HCT116 (cell line): ENCODE measurements at regions not wholly inside any gene's neighbourhood (a gene's known extent, or its start where the extent isn't known, plus 50 kb on each side); places are given as distances from the start of the nearest gene placed in this dataset.

Source experiments
- ATAC-seq: fragments of 200-7000 bp; cut with Tn5 transposase; 2 replicates; pipeline ENCODE4 v1.9.1; 2020; ENCODE audit warnings: mild to moderate bottlenecking, moderate library complexity
- BruUV-seq: library from RNA; stranded (reverse); fragments of 400-500 nt; replicated peaks from 2 replicates; lab custom pipeline; 2021; lab: Mats Ljungman, UMichigan
- CTCF ChIA-PET: fragments of 300-600 bp; sonication (Branson Sonifier 250); formaldehyde crosslinking; loops from one replicate; lab custom pipeline; 2021; ENCODE audit warnings: antibody characterized with exemption; lab: Charles Lee
- POLR2A ChIA-PET: fragments of 300-600, 350-600 bp; sonication (Branson Sonifier 250); formaldehyde crosslinking; loops from one replicate; lab custom pipeline; 2021; ENCODE audit warnings: antibody characterized with exemption; lab: Charles Lee
- RAD21 ChIA-PET, 2 experiments: fragments of 300-600 bp; sonication (Branson Sonifier 250); formaldehyde crosslinking; loops; one replicate each; lab custom pipeline; 2023; ENCODE audit warnings: low total read pairs in 2 of 2; ENCODE audit not compliant: uncharacterized antibody in 2 of 2, unreplicated experiment in 2 of 2, low non-redundant PET in 1 of 2; lab: Charles Lee
- DNase-seq: peaks from one replicate; pipeline ENCODE4 v3.0.0-alpha.2; 2010; ENCODE audit warnings: low read depth, low spot score
- H2AFZ ChIP-seq: fragments of 200-600 bp; shearing (Covaris generic), sonication (generic); 2 replicates; pipeline ENCODE4 v1.6.1; 2017; ENCODE audit warnings: low read depth, mixed run types, mixed read lengths, antibody characterized with exemption, low read length; ENCODE audit not compliant: poor library complexity, severe bottlenecking
- H3K27ac ChIP-seq: 2 replicates; pipeline ENCODE4 v1.5.1; 2012; ENCODE audit warnings: low read depth, low read length
- H3K27me3 ChIP-seq: fragments of 200-600 bp; sonication (generic); 2 replicates; pipeline ENCODE4 v1.6.1; 2016; ENCODE audit warnings: mixed run types, low read length, mixed read lengths; ENCODE audit not compliant: insufficient read depth
- H3K36me3 ChIP-seq, 2 experiments: fragments of 200-500 bp in 1 of 2; fragments of 200-600 bp in 1 of 2; sonication (Bioruptor generic) in 1 of 2; sonication (generic) in 1 of 2; 2 replicates each; pipeline versions ENCODE4 v1.5.1 to v1.6.1; 2014 to 2016; ENCODE audit warnings: low read length in 2 of 2, inconsistent platforms in 1 of 2, mixed read lengths in 1 of 2, mixed run types in 1 of 2; ENCODE audit not compliant: insufficient read depth in 2 of 2, control insufficient read depth in 1 of 2
- H3K4me1 ChIP-seq, 2 experiments: fragments of 200-600 bp in 1 of 2; sonication (generic) in 1 of 2; 2 replicates each; pipeline versions ENCODE4 v1.5.1 to v1.6.1; 2012 to 2017; ENCODE audit warnings: low read length in 2 of 2, inconsistent platforms in 1 of 2, mild to moderate bottlenecking in 1 of 2, mixed read lengths in 1 of 2, mixed run types in 1 of 2, moderate library complexity in 1 of 2; ENCODE audit not compliant: insufficient read depth in 2 of 2, control insufficient read depth in 1 of 2
- H3K4me2 ChIP-seq: fragments of 200-600 bp; sonication (generic); 2 replicates; pipeline ENCODE4 v1.6.1; 2017; ENCODE audit warnings: mixed run types, low read length, mixed read lengths
- H3K4me3 ChIP-seq, 2 experiments: fragments of 200-600 bp in 1 of 2; sonication (generic) in 1 of 2; replicated peaks in 1 of 2; 2 replicates each; pipeline ENCODE4 v1.5.1; 2011 to 2016; ENCODE audit warnings: low read length in 2 of 2, control low read depth in 1 of 2, low read depth in 1 of 2, mild to moderate bottlenecking in 1 of 2, mixed read lengths in 1 of 2, mixed run types in 1 of 2
- H3K79me2 ChIP-seq: fragments of 200-600 bp; sonication (generic); 2 replicates; pipeline ENCODE4 v1.6.1; 2017; ENCODE audit warnings: mild to moderate bottlenecking, mixed run types, low read length, moderate library complexity, mixed read lengths; ENCODE audit not compliant: insufficient read depth
- H3K9ac ChIP-seq: fragments of 200-600 bp; sonication (generic); 2 replicates; pipeline ENCODE4 v1.6.1; 2016; ENCODE audit warnings: low read length, mixed read lengths
- H3K9me2 ChIP-seq: fragments of 200-600 bp; sonication (generic), shearing (Covaris generic); 2 replicates; pipeline ENCODE4 v1.6.1; 2017; ENCODE audit warnings: mixed run types, mild to moderate bottlenecking, moderate library complexity; ENCODE audit not compliant: insufficient read depth
- H3K9me3 ChIP-seq, 2 experiments: fragments of 200-500 bp in 1 of 2; fragments of 200-600 bp in 1 of 2; sonication (Bioruptor generic) in 1 of 2; sonication (generic) in 1 of 2; 2 replicates each; pipeline ENCODE4 v1.6.1; 2014 to 2017; ENCODE audit warnings: low read length in 2 of 2, mixed read lengths in 2 of 2, inconsistent platforms in 1 of 2, low read depth in 1 of 2, mild to moderate bottlenecking in 1 of 2, mixed run types in 1 of 2, moderate library complexity in 1 of 2; ENCODE audit not compliant: control insufficient read depth in 1 of 2, insufficient read depth in 1 of 2
- H4K20me1 ChIP-seq: fragments of 200-600 bp; sonication (generic), shearing (Covaris generic); 2 replicates; pipeline ENCODE4 v1.6.1; 2017; ENCODE audit warnings: mixed run types, mild to moderate bottlenecking, moderate library complexity; ENCODE audit not compliant: insufficient read depth
- CEBPB ChIP-seq: IDR thresholded peaks from 2 replicates; pipeline ENCODE4 v1.6.1; 2012; ENCODE audit warnings: low read depth
- EGR1 ChIP-seq: IDR thresholded peaks from 2 replicates; pipeline ENCODE4 v1.6.1; 2012; ENCODE audit warnings: low read depth
- ELF1 ChIP-seq: IDR thresholded peaks from 2 replicates; pipeline ENCODE4 v1.6.1; 2012; ENCODE audit warnings: low read depth, borderline replicate concordance
- EZH2 ChIP-seq: fragments of 200-600 bp; sonication (generic); IDR thresholded peaks from 2 replicates; pipeline ENCODE4 v1.6.1; 2017; ENCODE audit warnings: antibody characterized with exemption, mixed run types
- EZH2phosphoT487 ChIP-seq: fragments of 200-600 bp; IDR thresholded peaks from 2 replicates; pipeline ENCODE4 v1.6.1; 2018; ENCODE audit warnings: antibody characterized with exemption, borderline replicate concordance
- FOSL1 ChIP-seq: IDR thresholded peaks from 2 replicates; pipeline ENCODE4 v1.6.1; 2012; ENCODE audit warnings: low read depth
- JUND ChIP-seq: IDR thresholded peaks from 2 replicates; pipeline ENCODE4 v1.6.1; 2012
- POLR2AphosphoS5 ChIP-seq: IDR thresholded peaks from 2 replicates; pipeline ENCODE4 v1.6.1; 2011; ENCODE audit warnings: mild to moderate bottlenecking, low read depth, low read length, moderate library complexity
- RAD21 ChIP-seq: IDR thresholded peaks from 2 replicates; pipeline ENCODE4 v1.6.1; 2012; ENCODE audit warnings: low read depth, mild to moderate bottlenecking
- SIN3A ChIP-seq: IDR thresholded peaks from 2 replicates; pipeline ENCODE4 v1.6.1; 2012; ENCODE audit warnings: low read depth
- SP1 ChIP-seq: IDR thresholded peaks from 2 replicates; pipeline ENCODE4 v1.6.1; 2012; ENCODE audit warnings: low read depth
- SRF ChIP-seq: IDR thresholded peaks from 2 replicates; pipeline ENCODE4 v1.6.1; 2012; ENCODE audit warnings: low read depth
- TCF7L2 ChIP-seq: IDR thresholded peaks from 2 replicates; pipeline ENCODE4 v1.7.0; 2011; ENCODE audit warnings: borderline replicate concordance, inconsistent platforms; ENCODE audit not compliant: insufficient read depth, insufficient read length; ENCODE audit errors: extremely low read depth
- ZFX ChIP-seq: fragments of 450-650 bp; IDR thresholded peaks from 2 replicates; pipeline ENCODE4 v1.6.1; 2017
- ZNF274 ChIP-seq: fragments of 200-500 bp; sonication (Bioruptor generic); IDR thresholded peaks from 2 replicates; pipeline ENCODE4 v1.6.1; 2014; ENCODE audit warnings: mild to moderate bottlenecking, low read depth, low read length, inconsistent platforms
- intact Hi-C: fragments of 100-400 bp; cut with micrococcal nuclease; formaldehyde crosslinking; loops from 2 replicates; pipeline ENCODE4 v1.10.0; 2022
- TF ChIP-seq, protein P1 (sequence below): IDR thresholded peaks from 2 replicates; pipeline ENCODE4 v1.6.1; 2012
- TF ChIP-seq, protein P2 (sequence below): IDR thresholded peaks from 2 replicates; pipeline ENCODE4 v1.6.1; 2011; ENCODE audit warnings: mild to moderate bottlenecking, low read length, moderate library complexity; ENCODE audit not compliant: insufficient replicate concordance; ENCODE audit errors: extremely low read depth
- TF ChIP-seq, protein P3 (sequence below), 3 experiments: fragments of 200-600 bp in 1 of 3; sonication (generic) in 1 of 3; IDR thresholded peaks in 2 of 3; conservative IDR thresholded peaks in 1 of 3; 2 replicates each; pipeline ENCODE4 v1.5.1; 2012 to 2017; ENCODE audit warnings: low read depth in 2 of 3, low read length in 2 of 3, antibody characterized with exemption in 1 of 3, borderline replicate concordance in 1 of 3, control low read depth in 1 of 3, mild to moderate bottlenecking in 1 of 3, mixed read lengths in 1 of 3, mixed run types in 1 of 3, moderate library complexity in 1 of 3; ENCODE audit not compliant: insufficient read depth in 1 of 3
- TF ChIP-seq, protein P4 (sequence below): IDR thresholded peaks from 2 replicates; pipeline ENCODE4 v1.6.1; 2012; ENCODE audit warnings: low read depth

DNA sequence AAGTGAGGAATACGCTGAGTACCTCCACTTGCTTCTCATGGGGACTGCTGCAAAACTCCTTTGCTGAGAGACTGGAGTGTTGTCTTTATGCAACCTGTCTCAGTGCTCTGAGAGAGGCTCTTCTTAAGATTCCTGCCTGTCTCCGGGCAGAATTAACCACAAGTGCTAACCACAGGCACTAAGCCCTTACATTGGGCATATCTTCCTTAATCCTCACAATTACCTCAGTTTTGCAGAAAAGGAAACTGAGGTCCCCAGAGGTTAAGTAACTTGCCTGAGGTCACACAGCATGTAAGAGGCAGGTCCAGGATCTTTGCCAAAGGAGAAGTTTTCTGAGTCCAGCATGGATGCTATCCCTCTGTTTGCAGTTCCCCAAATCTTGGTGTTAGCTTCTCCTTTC lies 86.0 kb downstream of the GP2 start:
- H3K4me1 ChIP-seq: no peaks in the 10 kb centered on the region
- H3K4me2 ChIP-seq: no peak overlapping the region
- no peaks in the 10 kb centered on the region for H3K9me3 ChIP-seq
- DNase-seq (no peak), ATAC-seq (no peak)
- ChIA-PET POLR2A (no interaction called here), RAD21 (no interaction called here)
- H3K36me3 ChIP-seq: no peaks in the 10 kb centered on the region
- H3K27ac ChIP-seq: no peak overlapping the region
- no TSS peak for BruUV-seq
- intact Hi-C loops: no loop called here
- H3K9me2 ChIP-seq: no peaks in the 10 kb centered on the region
- H2AFZ ChIP-seq: no peak overlapping the region
- TF ChIP-seq ZFX (no peak), SRF (no peak), FOSL1 (no peak), RAD21 (no peak), EZH2 (no peak), SP1 (no peak), SIN3A (no peak), EZH2phosphoT487 (no peak), TCF7L2 (no peak), EGR1 (no peak), POLR2AphosphoS5 (no peak), ZNF274 (no peak), JUND (no peak), ELF1 (no peak), CEBPB (no peak)
- TF ChIP-seq, protein P1, sequence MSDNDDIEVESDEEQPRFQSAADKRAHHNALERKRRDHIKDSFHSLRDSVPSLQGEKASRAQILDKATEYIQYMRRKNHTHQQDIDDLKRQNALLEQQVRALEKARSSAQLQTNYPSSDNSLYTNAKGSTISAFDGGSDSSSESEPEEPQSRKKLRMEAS: no peak
- TF ChIP-seq, protein P2, sequence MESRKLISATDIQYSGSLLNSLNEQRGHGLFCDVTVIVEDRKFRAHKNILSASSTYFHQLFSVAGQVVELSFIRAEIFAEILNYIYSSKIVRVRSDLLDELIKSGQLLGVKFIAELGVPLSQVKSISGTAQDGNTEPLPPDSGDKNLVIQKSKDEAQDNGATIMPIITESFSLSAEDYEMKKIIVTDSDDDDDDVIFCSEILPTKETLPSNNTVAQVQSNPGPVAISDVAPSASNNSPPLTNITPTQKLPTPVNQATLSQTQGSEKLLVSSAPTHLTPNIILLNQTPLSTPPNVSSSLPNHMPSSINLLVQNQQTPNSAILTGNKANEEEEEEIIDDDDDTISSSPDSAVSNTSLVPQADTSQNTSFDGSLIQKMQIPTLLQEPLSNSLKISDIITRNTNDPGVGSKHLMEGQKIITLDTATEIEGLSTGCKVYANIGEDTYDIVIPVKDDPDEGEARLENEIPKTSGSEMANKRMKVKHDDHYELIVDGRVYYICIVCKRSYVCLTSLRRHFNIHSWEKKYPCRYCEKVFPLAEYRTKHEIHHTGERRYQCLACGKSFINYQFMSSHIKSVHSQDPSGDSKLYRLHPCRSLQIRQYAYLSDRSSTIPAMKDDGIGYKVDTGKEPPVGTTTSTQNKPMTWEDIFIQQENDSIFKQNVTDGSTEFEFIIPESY: no peak
- TF ChIP-seq, protein P3, sequence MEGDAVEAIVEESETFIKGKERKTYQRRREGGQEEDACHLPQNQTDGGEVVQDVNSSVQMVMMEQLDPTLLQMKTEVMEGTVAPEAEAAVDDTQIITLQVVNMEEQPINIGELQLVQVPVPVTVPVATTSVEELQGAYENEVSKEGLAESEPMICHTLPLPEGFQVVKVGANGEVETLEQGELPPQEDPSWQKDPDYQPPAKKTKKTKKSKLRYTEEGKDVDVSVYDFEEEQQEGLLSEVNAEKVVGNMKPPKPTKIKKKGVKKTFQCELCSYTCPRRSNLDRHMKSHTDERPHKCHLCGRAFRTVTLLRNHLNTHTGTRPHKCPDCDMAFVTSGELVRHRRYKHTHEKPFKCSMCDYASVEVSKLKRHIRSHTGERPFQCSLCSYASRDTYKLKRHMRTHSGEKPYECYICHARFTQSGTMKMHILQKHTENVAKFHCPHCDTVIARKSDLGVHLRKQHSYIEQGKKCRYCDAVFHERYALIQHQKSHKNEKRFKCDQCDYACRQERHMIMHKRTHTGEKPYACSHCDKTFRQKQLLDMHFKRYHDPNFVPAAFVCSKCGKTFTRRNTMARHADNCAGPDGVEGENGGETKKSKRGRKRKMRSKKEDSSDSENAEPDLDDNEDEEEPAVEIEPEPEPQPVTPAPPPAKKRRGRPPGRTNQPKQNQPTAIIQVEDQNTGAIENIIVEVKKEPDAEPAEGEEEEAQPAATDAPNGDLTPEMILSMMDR (IDR thresholded peaks at IDR 0.05 in 2 of 3, conservative IDR thresholded peaks at IDR 0.05 in 1 of 3; ENCODE audit: borderline replicate concordance in 1 of 3, insufficient read depth in 1 of 3, low read depth in 2 of 3, low read length in 2 of 3): no peak
- TF ChIP-seq, protein P4, sequence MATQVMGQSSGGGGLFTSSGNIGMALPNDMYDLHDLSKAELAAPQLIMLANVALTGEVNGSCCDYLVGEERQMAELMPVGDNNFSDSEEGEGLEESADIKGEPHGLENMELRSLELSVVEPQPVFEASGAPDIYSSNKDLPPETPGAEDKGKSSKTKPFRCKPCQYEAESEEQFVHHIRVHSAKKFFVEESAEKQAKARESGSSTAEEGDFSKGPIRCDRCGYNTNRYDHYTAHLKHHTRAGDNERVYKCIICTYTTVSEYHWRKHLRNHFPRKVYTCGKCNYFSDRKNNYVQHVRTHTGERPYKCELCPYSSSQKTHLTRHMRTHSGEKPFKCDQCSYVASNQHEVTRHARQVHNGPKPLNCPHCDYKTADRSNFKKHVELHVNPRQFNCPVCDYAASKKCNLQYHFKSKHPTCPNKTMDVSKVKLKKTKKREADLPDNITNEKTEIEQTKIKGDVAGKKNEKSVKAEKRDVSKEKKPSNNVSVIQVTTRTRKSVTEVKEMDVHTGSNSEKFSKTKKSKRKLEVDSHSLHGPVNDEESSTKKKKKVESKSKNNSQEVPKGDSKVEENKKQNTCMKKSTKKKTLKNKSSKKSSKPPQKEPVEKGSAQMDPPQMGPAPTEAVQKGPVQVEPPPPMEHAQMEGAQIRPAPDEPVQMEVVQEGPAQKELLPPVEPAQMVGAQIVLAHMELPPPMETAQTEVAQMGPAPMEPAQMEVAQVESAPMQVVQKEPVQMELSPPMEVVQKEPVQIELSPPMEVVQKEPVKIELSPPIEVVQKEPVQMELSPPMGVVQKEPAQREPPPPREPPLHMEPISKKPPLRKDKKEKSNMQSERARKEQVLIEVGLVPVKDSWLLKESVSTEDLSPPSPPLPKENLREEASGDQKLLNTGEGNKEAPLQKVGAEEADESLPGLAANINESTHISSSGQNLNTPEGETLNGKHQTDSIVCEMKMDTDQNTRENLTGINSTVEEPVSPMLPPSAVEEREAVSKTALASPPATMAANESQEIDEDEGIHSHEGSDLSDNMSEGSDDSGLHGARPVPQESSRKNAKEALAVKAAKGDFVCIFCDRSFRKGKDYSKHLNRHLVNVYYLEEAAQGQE: no peak
- TF ChIP-seq, all 23 proteins: peak for 0
- H4K20me1 ChIP-seq: no peaks in the 10 kb centered on the region
- H3K79me2 ChIP-seq: no peaks in the 10 kb centered on the region
- CTCF ChIA-PET: no interaction called here
- H3K9ac ChIP-seq: no peak overlapping the region
- peaks cover 36% of the 10 kb centered on the region for H3K27me3 ChIP-seq
- H3K4me3 ChIP-seq: no peak overlapping the region
